GM12865 (cell line): ENCODE measurements at regions not wholly inside any gene's neighbourhood (a gene's known extent, or its start where the extent isn't known, plus 50 kb on each side); places are given as distances from the start of the nearest gene placed in this dataset.

ENCODE experiments used
- DNase-seq: peaks from one replicate; pipeline ENCODE4 v3.0.0; 2010; ENCODE audit warnings: low read depth
- H3K4me3 ChIP-seq: 2 replicates; pipeline ENCODE4 v1.5.1; 2011; ENCODE audit warnings: mild to moderate bottlenecking, low read depth, low read length, control low read depth
- TF ChIP-seq, protein P1 (sequence below): IDR thresholded peaks from 2 replicates; pipeline ENCODE4 v1.5.1; 2011; ENCODE audit warnings: low read length, control low read depth, low read depth, inconsistent platforms; ENCODE audit not compliant: insufficient read depth; ENCODE audit errors: missing control alignments

GRCh38 chr1:234752927-234753326 lies 142.9 kb upstream of the IRF2BP2 start:
- TF ChIP-seq, protein P1, sequence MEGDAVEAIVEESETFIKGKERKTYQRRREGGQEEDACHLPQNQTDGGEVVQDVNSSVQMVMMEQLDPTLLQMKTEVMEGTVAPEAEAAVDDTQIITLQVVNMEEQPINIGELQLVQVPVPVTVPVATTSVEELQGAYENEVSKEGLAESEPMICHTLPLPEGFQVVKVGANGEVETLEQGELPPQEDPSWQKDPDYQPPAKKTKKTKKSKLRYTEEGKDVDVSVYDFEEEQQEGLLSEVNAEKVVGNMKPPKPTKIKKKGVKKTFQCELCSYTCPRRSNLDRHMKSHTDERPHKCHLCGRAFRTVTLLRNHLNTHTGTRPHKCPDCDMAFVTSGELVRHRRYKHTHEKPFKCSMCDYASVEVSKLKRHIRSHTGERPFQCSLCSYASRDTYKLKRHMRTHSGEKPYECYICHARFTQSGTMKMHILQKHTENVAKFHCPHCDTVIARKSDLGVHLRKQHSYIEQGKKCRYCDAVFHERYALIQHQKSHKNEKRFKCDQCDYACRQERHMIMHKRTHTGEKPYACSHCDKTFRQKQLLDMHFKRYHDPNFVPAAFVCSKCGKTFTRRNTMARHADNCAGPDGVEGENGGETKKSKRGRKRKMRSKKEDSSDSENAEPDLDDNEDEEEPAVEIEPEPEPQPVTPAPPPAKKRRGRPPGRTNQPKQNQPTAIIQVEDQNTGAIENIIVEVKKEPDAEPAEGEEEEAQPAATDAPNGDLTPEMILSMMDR = no peak
- DNase-seq = no peak

GRCh38 chr1:234751678-234752077 lies 141.7 kb upstream of the IRF2BP2 start:
- no peak for DNase-seq
- no peak overlapping the region for H3K4me3 ChIP-seq
- TF ChIP-seq, protein P1 = no peak

More at GRCh38 chr1:234752927-234753326, 142.9 kb upstream of the IRF2BP2 start:
- no peak overlapping the region for H3K4me3 ChIP-seq

- no peak overlapping the region for H3K4me3 ChIP-seq
- DNase-seq = no peak
- TF ChIP-seq, protein P1 = no peak
Observed at GRCh38 chr1:234750922-234751627, 141.1 kb upstream of the IRF2BP2 start.

- no peak for DNase-seq
- TF ChIP-seq, protein P1 = no peak
- H3K4me3 ChIP-seq = no peak overlapping the region
Observed at GRCh38 chr1:234748713-234749112, 138.7 kb upstream of the IRF2BP2 start.

- no peak overlapping the region for H3K4me3 ChIP-seq
- no peak for DNase-seq
- TF ChIP-seq, protein P1 = no peak
Observed at GRCh38 chr1:234748066-234748465, 138.1 kb upstream of the IRF2BP2 start.

- DNase-seq = no peak
- H3K4me3 ChIP-seq = no peak overlapping the region
- TF ChIP-seq, protein P1 = no peak
Observed at GRCh38 chr1:234746798-234747196, 136.8 kb upstream of the IRF2BP2 start.
